ENCODE measurements at regions not wholly inside any gene's neighbourhood (a gene's known extent, or its start where the extent isn't known, plus 50 kb on each side); places are given as distances from the start of the nearest gene placed in this dataset.

- DNase-seq = no peak
- H4K8ac ChIP-seq (ENCODE audit: low read depth in 2 of 2, low read length in 2 of 2) = no peak overlapping the region
- no peaks in the 10 kb centered on the region for H3K27me3 ChIP-seq (ENCODE audit: control insufficient read depth, insufficient read depth, low read length)
- ATAC-seq (ENCODE audit: low read depth) = no peak
- H3K4me3 ChIP-seq (ENCODE audit: insufficient read depth, low read depth, low read length) = no peak overlapping the region
- H4K5ac ChIP-seq (ENCODE audit: low read depth, low read length) = no peak overlapping the region
- H4K20me1 ChIP-seq (ENCODE audit: insufficient read depth, low read length) = no peaks in the 10 kb centered on the region
- no peak overlapping the region for H2BK5ac ChIP-seq (ENCODE audit: low read depth, low read length, poor library complexity, severe bottlenecking)
- H3K56ac ChIP-seq (ENCODE audit: extremely low read depth, insufficient read depth, low read length) = no peak overlapping the region
- no peaks in the 10 kb centered on the region; the same call in 1 of the 2 replicates for H3K9me3 ChIP-seq (ENCODE audit: control insufficient read depth, insufficient read depth, low read length)
- no peak overlapping the region for H3K18ac ChIP-seq (ENCODE audit: low read depth, low read length)
- intact Hi-C loops (cut with micrococcal nuclease) = no loop called here
- H2AK9ac ChIP-seq (replicated peaks; ENCODE audit: low read depth, low read length, poor library complexity) = no peak overlapping the region
- no peak overlapping the region for H2BK120ac ChIP-seq (ENCODE audit: low read depth, low read length)
- in situ Hi-C loops (cut with MboI; ENCODE audit: low sequenced_read_pairs) = no loop called here
- H3K36me3 ChIP-seq (ENCODE audit: control insufficient read depth, insufficient read depth, low read length) = no peaks in the 10 kb centered on the region
- ChIA-PET POLR2A (ENCODE audit: unreplicated experiment) (interaction anchor here (0.6 kb wide), 1 partner anchor 111 kb away, joined by 4 read pairs; no protein-coding TSS in a partner anchor), CTCF (interaction anchor here (0.7 to 0.8 kb wide), 2 partner anchors 10 to 40 kb away, joined by 3 to 4 read pairs; no protein-coding TSS in a partner anchor)
- TF ChIP-seq RFX5 (IDR thresholded peaks at IDR 0.05; ENCODE audit: low read depth, low read length) = no peak
- H3K14ac ChIP-seq (replicated peaks; ENCODE audit: low read depth, low read length) = no peak overlapping the region
- H2AFZ ChIP-seq (replicated peaks; ENCODE audit: low read length, poor library complexity) = no peak overlapping the region
- H3K4ac ChIP-seq (ENCODE audit: low read depth, low read length) = no peak overlapping the region
- no peaks in the 10 kb centered on the region for H3K4me1 ChIP-seq (ENCODE audit: control insufficient read depth, insufficient read depth, low read length)
- no TSS peak for BruUV-seq (replicated peaks)
- H3K4me2 ChIP-seq (ENCODE audit: low read depth, low read length) = no peak overlapping the region
- H3K9ac ChIP-seq (ENCODE audit: low read depth, low read length) = no peak overlapping the region
- no peak overlapping the region for H2BK20ac ChIP-seq (ENCODE audit: low read depth, low read length)
- dilution Hi-C loops (cut with HindIII; ENCODE audit: low sequenced_read_pairs, unreplicated experiment) = no loop called here
- no peak overlapping the region for H2AK5ac ChIP-seq (ENCODE audit: low read depth, low read length)
- no peak overlapping the region for H3K23ac ChIP-seq (ENCODE audit: low read depth, low read length)
- no peak overlapping the region for H3K27ac ChIP-seq (ENCODE audit: insufficient read depth, low read length)
- no peaks in the 10 kb centered on the region for H3K9me1 ChIP-seq (ENCODE audit: insufficient read depth, low read length)
- H3K79me1 ChIP-seq (ENCODE audit: low read depth in 1 of 2, low read length in 2 of 2) = no peaks in the 10 kb centered on the region
- H2BK15ac ChIP-seq (ENCODE audit: low read depth, low read length) = no peak overlapping the region
- no CpG with 5 or more reads among the region's 4 CpGs for WGBS, 2 experiments (ENCODE audit: extremely low coverage in 2 of 2, insufficient read length in 1 of 2)
- H4K91ac ChIP-seq (ENCODE audit: insufficient read depth, low read depth, low read length) = no peak overlapping the region
Measured at GRCh38 chr2:21328177-21328576, 204.4 kb downstream of the TDRD15 start.

Measured in IMR-90 (cell line).